ENCODE measurements at regions not wholly inside any gene's neighbourhood (a gene's known extent, or its start where the extent isn't known, plus 50 kb on each side); places are given as distances from the start of the nearest gene placed in this dataset.
"Not testable (repeated sequence)": the region's sequence is repeated elsewhere in the genome, so short reads cannot be mapped to it uniquely, and the experiment has no call there.

DNA sequence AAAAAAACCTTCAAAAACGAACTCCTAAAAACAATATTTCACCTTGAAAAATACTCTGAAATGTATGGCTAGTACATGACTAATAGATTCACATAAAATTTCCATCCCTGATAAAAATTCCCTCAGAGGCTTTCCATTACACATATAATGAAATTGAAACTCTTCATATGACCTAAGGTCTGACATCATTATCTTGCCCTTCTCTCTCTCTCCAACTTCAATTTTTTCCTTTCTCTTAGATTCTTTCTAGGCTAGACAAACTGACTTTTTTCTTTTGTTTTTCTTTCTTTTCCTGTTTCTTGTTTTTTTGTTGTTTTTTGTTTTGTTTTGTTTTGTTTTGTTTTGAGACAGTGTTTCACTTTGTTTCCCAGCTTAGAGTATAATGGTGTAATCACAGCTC lies 1220.5 kb downstream of the ROBO2 start:
- H3K4me2 ChIP-seq (ENCODE audit: low read depth, low read length, poor library complexity, severe bottlenecking) = no peak overlapping the region

DNA sequence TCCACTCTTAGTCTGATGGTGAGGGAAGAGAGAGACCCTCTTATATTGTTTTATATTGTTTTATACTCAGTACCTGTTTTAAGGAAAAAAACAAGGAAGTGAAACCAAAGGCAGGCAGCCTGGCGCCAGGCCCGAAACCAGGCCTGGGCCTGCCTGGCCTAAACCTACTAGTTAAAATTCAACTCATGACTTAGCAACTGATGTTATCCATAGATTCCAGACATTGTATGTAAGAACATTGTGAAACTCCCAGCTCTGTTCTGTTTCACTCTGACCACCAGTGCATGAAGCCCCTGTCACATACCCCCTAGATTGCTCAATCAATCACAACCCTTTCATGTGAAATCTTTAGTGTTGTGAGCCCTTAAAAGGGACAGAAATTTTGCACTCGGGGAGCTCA lies 1226.7 kb downstream of the ROBO2 start:
- H3F3A ChIP-seq (ENCODE audit: insufficient read depth); H3K4me3 ChIP-seq (ENCODE audit: insufficient read depth, low read length, poor library complexity, severe bottlenecking); H3K9me3 ChIP-seq (ENCODE audit: insufficient read depth, low read length); H3K36me3 ChIP-seq (ENCODE audit: low read length); H3K79me2 ChIP-seq (ENCODE audit: insufficient read depth, low read length); H4K20me1 ChIP-seq (ENCODE audit: low read depth, low read length); H3K27me3 ChIP-seq (ENCODE audit: low read length); H3K9ac ChIP-seq (ENCODE audit: low read length); H3K9me2 ChIP-seq (replicated peaks; ENCODE audit: insufficient read depth, low read length); H3K27ac ChIP-seq (ENCODE audit: low read depth, low read length); H2AFZ ChIP-seq (ENCODE audit: low read depth, low read length, severe bottlenecking); H3K4me2 ChIP-seq (ENCODE audit: low read depth, low read length, poor library complexity, severe bottlenecking): not testable (repeated sequence)

More for the DNA sequence above, 1220.5 kb downstream of the ROBO2 start:
- H3K4me3 ChIP-seq (ENCODE audit: insufficient read depth, low read length, poor library complexity, severe bottlenecking) = no peak overlapping the region
- no peak overlapping the region for H3K27ac ChIP-seq (ENCODE audit: low read depth, low read length)
- no peaks in the 10 kb centered on the region for H3K9me2 ChIP-seq (replicated peaks; ENCODE audit: insufficient read depth, low read length)
- no peaks in the 10 kb centered on the region for H3F3A ChIP-seq (ENCODE audit: insufficient read depth)
- H3K9me3 ChIP-seq (ENCODE audit: insufficient read depth, low read length) = no peaks in the 10 kb centered on the region
- H2AFZ ChIP-seq (ENCODE audit: low read depth, low read length, severe bottlenecking) = no peak overlapping the region
- H3K79me2 ChIP-seq (ENCODE audit: insufficient read depth, low read length) = no peaks in the 10 kb centered on the region
- no peaks in the 10 kb centered on the region for H3K27me3 ChIP-seq (ENCODE audit: low read length)
- TF ChIP-seq, protein P1, sequence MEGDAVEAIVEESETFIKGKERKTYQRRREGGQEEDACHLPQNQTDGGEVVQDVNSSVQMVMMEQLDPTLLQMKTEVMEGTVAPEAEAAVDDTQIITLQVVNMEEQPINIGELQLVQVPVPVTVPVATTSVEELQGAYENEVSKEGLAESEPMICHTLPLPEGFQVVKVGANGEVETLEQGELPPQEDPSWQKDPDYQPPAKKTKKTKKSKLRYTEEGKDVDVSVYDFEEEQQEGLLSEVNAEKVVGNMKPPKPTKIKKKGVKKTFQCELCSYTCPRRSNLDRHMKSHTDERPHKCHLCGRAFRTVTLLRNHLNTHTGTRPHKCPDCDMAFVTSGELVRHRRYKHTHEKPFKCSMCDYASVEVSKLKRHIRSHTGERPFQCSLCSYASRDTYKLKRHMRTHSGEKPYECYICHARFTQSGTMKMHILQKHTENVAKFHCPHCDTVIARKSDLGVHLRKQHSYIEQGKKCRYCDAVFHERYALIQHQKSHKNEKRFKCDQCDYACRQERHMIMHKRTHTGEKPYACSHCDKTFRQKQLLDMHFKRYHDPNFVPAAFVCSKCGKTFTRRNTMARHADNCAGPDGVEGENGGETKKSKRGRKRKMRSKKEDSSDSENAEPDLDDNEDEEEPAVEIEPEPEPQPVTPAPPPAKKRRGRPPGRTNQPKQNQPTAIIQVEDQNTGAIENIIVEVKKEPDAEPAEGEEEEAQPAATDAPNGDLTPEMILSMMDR (IDR thresholded peaks at IDR 0.05; ENCODE audit: insufficient read depth, low read length, poor library complexity, severe bottlenecking) = no peak
- no peak for TF ChIP-seq EZH2phosphoT487 (conservative IDR thresholded peaks at IDR 0.05; ENCODE audit: low read length)
- H4K20me1 ChIP-seq (ENCODE audit: low read depth, low read length) = no peaks in the 10 kb centered on the region
- H3K36me3 ChIP-seq (ENCODE audit: low read length) = no peaks in the 10 kb centered on the region
- no peak overlapping the region for H3K9ac ChIP-seq (ENCODE audit: low read length)

DNA sequence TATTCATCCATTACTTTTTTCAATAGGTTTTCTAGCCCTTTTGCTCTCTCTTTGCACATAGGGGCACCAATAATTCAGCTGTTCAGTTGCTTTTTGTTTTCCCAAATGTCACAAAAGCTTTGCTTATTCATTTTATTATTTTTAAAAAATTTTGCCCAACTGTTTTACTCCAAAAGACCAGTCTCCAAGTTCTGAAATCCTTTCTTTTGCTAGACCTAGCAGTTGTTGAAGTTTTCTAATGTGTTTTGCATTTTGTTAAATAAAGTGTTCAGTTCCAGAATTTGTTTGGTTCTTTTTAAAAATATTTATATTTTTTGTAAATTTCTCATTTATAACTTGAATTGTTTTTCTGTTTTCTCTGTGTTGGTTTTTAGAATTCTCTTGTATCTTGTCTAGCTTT lies 1227.3 kb downstream of the ROBO2 start:
- H3K9me3 ChIP-seq (ENCODE audit: insufficient read depth, low read length) = no peaks in the 10 kb centered on the region
- no peaks in the 10 kb centered on the region for H3K9me2 ChIP-seq (replicated peaks; ENCODE audit: insufficient read depth, low read length)
- no peak overlapping the region for H3K27ac ChIP-seq (ENCODE audit: low read depth, low read length)
- H3K4me2 ChIP-seq (ENCODE audit: low read depth, low read length, poor library complexity, severe bottlenecking) = no peak overlapping the region
- TF ChIP-seq, protein P1 (IDR thresholded peaks at IDR 0.05; ENCODE audit: insufficient read depth, low read length, poor library complexity, severe bottlenecking) = no peak
- TF ChIP-seq EZH2phosphoT487 (conservative IDR thresholded peaks at IDR 0.05; ENCODE audit: low read length) = no peak
- H3K9ac ChIP-seq (ENCODE audit: low read length) = no peak overlapping the region
- H4K20me1 ChIP-seq (ENCODE audit: low read depth, low read length) = no peaks in the 10 kb centered on the region
- no peak overlapping the region for H2AFZ ChIP-seq (ENCODE audit: low read depth, low read length, severe bottlenecking)
- no peak overlapping the region for H3K4me3 ChIP-seq (ENCODE audit: insufficient read depth, low read length, poor library complexity, severe bottlenecking)
- H3F3A ChIP-seq (ENCODE audit: insufficient read depth) = no peaks in the 10 kb centered on the region
- H3K36me3 ChIP-seq (ENCODE audit: low read length) = no peaks in the 10 kb centered on the region
- no peaks in the 10 kb centered on the region for H3K79me2 ChIP-seq (ENCODE audit: insufficient read depth, low read length)
- no peaks in the 10 kb centered on the region for H3K27me3 ChIP-seq (ENCODE audit: low read length)

DNA sequence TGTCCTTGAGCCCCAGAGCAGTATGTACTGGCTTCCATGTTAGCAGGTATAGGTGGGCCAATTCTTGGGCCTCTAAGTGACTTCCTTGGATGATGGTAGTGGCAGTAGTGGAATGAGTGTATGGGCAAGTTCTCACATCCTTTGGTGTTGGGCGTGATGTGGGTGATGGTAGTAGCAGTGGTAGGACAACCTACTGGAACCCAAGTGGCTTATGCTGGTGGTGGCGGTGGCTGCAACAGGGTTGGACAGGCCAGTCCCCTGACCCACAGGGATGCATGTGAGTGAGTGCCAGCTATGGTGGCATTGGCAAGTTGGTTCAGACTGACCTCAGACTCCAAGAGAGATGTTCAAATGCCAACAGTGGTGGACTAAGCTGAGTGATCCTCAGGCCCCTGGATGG lies 1228.2 kb downstream of the ROBO2 start:
- H3K27ac ChIP-seq (ENCODE audit: low read depth, low read length) = no peak overlapping the region
- H3F3A ChIP-seq (ENCODE audit: insufficient read depth) = no peaks in the 10 kb centered on the region
- no peaks in the 10 kb centered on the region for H3K27me3 ChIP-seq (ENCODE audit: low read length)
- no peak overlapping the region for H2AFZ ChIP-seq (ENCODE audit: low read depth, low read length, severe bottlenecking)
- no peak overlapping the region for H3K9ac ChIP-seq (ENCODE audit: low read length)
- H4K20me1 ChIP-seq (ENCODE audit: low read depth, low read length) = no peaks in the 10 kb centered on the region
- TF ChIP-seq, protein P1 (IDR thresholded peaks at IDR 0.05; ENCODE audit: insufficient read depth, low read length, poor library complexity, severe bottlenecking) = no peak
- no peak for TF ChIP-seq EZH2phosphoT487 (conservative IDR thresholded peaks at IDR 0.05; ENCODE audit: low read length)
- H3K36me3 ChIP-seq (ENCODE audit: low read length) = no peaks in the 10 kb centered on the region
- no peaks in the 10 kb centered on the region for H3K79me2 ChIP-seq (ENCODE audit: insufficient read depth, low read length)
- no peaks in the 10 kb centered on the region for H3K9me3 ChIP-seq (ENCODE audit: insufficient read depth, low read length)
- no peak overlapping the region for H3K4me2 ChIP-seq (ENCODE audit: low read depth, low read length, poor library complexity, severe bottlenecking)
- no peaks in the 10 kb centered on the region for H3K9me2 ChIP-seq (replicated peaks; ENCODE audit: insufficient read depth, low read length)
- no peak overlapping the region for H3K4me3 ChIP-seq (ENCODE audit: insufficient read depth, low read length, poor library complexity, severe bottlenecking)
